VCaP (cell line): ENCODE measurements at regions not wholly inside any gene's neighbourhood (a gene's known extent, or its start where the extent isn't known, plus 50 kb on each side); places are given as distances from the start of the nearest gene placed in this dataset.
"Not testable (repeated sequence)": the region's sequence is repeated elsewhere in the genome, so short reads cannot be mapped to it uniquely, and the experiment has no call there.

Experiments
- H3K27ac ChIP-seq: fragments of 450-650 bp; 2 replicates; pipeline ENCODE4 v1.5.1; 2017
- TF ChIP-seq, protein P1 (sequence below): fragments of 450-650 bp; conservative IDR thresholded peaks from 2 replicates; pipeline ENCODE4 v1.5.1; 2017; ENCODE audit warnings: mild to moderate bottlenecking, moderate library complexity

DNA sequence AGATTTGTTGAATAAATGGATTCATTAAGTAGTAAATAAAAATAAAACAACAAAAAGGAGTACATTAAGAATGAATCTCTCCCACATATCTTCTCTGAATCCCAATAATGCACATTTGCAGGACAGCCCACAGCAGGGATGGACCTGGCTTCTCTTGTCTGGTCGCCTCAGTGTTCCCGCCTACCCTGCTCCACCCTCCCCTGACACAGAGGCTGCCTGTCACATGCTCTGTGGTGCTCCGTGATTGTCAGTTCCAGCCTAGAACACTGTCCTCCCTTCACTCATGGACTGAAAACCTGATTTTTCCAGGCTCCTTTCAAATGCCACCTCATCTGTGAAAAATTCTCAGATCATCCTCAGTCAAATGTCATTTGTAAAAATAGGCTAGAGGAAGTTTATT, 94.5 kb upstream of the GPR12 start:
- H3K27ac ChIP-seq: no peak overlapping the region
- TF ChIP-seq, protein P1, sequence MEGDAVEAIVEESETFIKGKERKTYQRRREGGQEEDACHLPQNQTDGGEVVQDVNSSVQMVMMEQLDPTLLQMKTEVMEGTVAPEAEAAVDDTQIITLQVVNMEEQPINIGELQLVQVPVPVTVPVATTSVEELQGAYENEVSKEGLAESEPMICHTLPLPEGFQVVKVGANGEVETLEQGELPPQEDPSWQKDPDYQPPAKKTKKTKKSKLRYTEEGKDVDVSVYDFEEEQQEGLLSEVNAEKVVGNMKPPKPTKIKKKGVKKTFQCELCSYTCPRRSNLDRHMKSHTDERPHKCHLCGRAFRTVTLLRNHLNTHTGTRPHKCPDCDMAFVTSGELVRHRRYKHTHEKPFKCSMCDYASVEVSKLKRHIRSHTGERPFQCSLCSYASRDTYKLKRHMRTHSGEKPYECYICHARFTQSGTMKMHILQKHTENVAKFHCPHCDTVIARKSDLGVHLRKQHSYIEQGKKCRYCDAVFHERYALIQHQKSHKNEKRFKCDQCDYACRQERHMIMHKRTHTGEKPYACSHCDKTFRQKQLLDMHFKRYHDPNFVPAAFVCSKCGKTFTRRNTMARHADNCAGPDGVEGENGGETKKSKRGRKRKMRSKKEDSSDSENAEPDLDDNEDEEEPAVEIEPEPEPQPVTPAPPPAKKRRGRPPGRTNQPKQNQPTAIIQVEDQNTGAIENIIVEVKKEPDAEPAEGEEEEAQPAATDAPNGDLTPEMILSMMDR: no peak

DNA sequence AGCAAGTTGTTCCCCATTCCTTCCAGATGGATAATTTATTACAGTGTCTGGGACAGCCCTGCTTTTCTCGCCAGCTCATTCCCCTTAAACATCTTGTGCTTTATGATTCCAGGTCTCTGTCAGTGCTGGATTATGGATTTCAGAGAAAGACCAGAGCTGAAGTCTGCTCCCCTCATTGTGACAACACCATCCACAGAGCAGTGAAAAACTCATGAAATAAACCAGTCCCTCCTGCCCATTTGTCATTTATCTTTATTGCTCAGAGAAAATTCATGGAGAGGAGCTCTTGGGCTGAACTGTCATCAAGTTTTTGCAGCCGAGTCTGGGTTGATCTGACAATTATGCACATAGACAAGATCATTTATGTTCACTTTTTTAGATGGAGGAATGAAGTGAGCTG, 92.7 kb upstream of the GPR12 start:
- TF ChIP-seq, protein P1: no peak
- no peak overlapping the region for H3K27ac ChIP-seq

DNA sequence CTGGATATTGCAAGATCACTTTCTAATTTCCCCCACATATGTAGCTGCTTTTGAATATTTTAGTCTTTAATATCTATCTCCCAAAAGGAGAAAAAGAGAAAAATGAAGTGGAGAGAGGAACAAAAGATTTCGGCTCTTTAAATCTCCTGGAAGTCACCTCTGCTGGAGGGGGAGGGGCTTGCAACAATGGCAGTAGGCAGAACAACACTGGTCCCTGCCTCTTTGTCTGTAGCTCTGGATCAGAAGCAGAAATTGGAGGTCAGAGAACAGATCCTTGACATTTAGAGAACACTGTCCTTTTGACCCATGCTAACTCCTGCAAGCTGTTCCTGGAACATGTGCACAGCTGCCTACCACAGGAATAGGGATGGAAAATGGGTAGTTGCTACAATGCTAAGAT, 86.7 kb upstream of the GPR12 start:
- TF ChIP-seq, protein P1: no peak
- no peak overlapping the region for H3K27ac ChIP-seq

DNA sequence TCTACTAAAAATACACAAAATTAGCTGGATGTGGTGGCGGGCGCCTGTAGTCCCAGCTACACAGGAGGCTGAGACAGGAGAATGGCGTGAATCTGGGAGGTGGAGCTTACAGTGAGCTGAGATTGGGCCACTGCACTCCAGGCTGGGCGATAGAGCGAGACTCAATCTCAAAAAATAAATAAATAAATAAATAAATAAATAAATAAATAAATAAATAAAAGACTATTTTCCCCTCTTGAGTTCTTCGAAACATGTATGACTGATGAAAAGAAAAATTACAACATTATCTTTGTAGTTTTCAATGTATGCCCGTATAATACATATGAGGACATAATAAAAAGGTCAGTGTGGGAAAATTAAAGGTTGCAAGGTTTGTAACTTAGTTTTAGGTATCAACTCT, 84.5 kb upstream of the GPR12 start:
- not testable (repeated sequence) for H3K27ac ChIP-seq

DNA sequence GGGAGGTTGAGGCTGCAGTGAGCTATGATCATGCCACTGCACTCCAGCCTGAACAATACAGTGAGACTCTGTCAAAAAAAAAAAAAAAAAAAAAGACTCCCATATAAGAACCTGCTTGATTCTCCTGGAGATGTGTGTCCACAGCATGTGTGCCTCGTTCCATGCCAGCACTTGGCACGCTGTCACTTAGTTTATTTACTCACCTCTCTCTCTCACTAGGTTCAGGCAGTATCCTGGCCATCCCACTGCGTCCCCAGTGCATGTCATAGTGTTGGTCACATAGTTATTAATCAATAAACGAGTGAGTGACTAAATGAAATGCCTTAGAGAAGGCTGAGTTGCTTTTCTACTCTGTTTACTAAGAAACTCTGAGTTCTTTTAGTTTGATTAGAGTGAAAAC, 79.1 kb upstream of the GPR12 start:
- H3K27ac ChIP-seq: peak overlapping the region; percentile 94
- TF ChIP-seq, protein P1: no peak

DNA sequence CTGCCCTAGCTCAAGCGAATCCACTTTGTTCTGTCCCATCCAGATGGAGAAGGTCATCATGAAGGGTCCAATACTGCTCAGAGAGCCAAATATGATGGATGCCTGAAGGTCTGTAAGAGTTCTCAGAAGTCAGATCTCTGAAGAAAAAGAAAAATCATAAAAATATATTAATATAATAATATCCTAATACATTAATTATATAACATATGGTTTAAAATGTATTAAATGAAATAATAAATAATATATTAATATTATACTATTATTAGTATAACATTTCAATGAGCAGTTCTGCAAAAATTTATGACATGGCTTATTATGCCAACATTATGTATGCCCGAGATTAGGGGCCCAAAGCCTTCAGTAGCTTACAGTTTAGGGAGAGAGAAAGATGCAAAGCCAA, 78.2 kb upstream of the GPR12 start:
- H3K27ac ChIP-seq: peak overlapping the region; percentile 94
- TF ChIP-seq, protein P1: no peak

DNA sequence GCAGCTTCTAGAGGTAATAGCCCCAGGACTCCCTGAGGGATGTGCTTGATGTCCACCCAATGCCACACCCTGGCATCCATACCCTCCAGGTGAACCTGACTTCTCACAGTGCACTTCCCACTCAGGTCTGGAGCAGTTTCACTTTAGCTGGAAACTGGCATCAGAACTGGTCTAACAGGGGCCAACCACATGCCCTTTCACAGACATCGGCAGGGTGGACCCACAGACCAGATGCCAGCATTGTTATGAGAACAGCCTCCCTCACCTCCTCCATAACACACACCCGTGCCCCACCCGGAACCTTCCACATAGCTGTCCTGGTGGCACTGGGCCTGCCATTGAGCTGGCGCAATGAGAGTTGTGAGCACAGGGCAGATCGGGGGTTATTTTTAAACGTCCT, 77.4 kb upstream of the GPR12 start:
- H3K27ac ChIP-seq: peak overlapping the region; percentile 94
- TF ChIP-seq, protein P1: no peak

DNA sequence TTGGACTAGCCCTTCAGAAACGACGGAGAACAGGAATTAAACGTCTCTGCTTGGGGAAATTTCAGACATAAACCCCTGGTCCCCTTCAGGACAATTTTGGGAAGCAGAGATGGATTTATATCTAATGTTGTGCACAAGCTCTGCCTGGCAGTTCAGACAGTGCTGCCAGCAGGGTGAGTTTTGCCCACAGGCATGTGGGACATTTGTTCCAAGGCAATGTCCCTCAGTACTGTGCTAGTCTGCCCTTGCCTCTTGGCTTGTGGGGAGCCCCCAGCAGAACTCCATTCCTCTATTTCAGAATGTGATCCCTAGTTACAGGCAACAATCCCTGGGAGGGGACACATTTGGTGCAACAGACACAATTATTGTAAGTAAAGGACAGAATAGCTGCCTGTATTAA, 76.5 kb upstream of the GPR12 start:
- peak overlapping the region; percentile 94 for H3K27ac ChIP-seq
- TF ChIP-seq, protein P1: no peak
